ENCODE measurements at regions not wholly inside any gene's neighbourhood (a gene's known extent, or its start where the extent isn't known, plus 50 kb on each side); places are given as distances from the start of the nearest gene placed in this dataset.

DNA sequence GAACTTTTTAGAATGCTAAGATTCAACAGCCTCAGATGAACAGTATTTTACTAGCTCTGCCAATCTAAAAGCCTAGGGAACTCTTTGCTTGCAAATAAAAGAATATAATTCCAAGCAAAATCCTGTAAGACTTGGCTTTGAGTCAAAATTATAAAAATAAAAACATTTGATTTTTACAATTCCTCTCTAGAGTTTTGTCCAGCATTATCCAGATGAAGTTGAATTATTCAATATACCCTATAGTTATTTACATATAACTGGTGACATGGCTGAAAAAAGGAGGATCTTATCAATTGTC, 378.3 kb downstream of the ETS1 start:
- Histone ChIP-seq H3K9ac (ENCODE audit: low read length) (peak overlapping the region; percentile 17), H2BK12ac (ENCODE audit: low read length in 2 of 2) (peak overlapping the region; percentile 65 to 71), H3K23ac (ENCODE audit: low read length in 2 of 2) (no peak overlapping the region), H3K18ac (ENCODE audit: low read depth in 1 of 2, low read length in 2 of 2) (peak overlapping the region; percentile 72 to 91), H3K4me1 (ENCODE audit: control insufficient read depth, insufficient read depth, low read depth, low read length) (peaks cover 6% of the 10 kb centered on the region), H4K91ac (ENCODE audit: low read length) (no peak overlapping the region), H3K36me3 (ENCODE audit: control insufficient read depth in 1 of 2, insufficient read depth in 2 of 2, low read depth in 1 of 2, low read length in 2 of 2) (no peaks in the 10 kb centered on the region), H3K27ac (ENCODE audit: low read length, poor library complexity, severe bottlenecking) (peak overlapping the region; percentile 94), H3K4me2 (ENCODE audit: low read length, poor library complexity, severe bottlenecking) (no peak overlapping the region), H3K79me1 (replicated peaks; ENCODE audit: low read length, poor library complexity, severe bottlenecking) (no peaks in the 10 kb centered on the region), H3K14ac (ENCODE audit: low read length in 2 of 2) (no peak overlapping the region), H4K8ac (ENCODE audit: low read length) (no peak overlapping the region), H2AK5ac (ENCODE audit: low read length, severe bottlenecking) (peak overlapping the region; percentile 94), H2BK15ac (ENCODE audit: low read depth, poor library complexity, severe bottlenecking) (no peak overlapping the region), H3K9me3 (ENCODE audit: control insufficient read depth, low read length) (no peaks in the 10 kb centered on the region), H2BK5ac (ENCODE audit: low read depth, low read length, poor library complexity, severe bottlenecking) (peak overlapping the region; percentile 86), H2AFZ (ENCODE audit: low read depth, low read length) (no peak overlapping the region), H3K4ac (ENCODE audit: low read depth in 1 of 2, low read length in 2 of 2) (peak overlapping the region in 1 of 2 experiments; percentile 65), H2BK120ac (ENCODE audit: low read depth, low read length) (no peak overlapping the region), H3K27me3 (ENCODE audit: control insufficient read depth in 1 of 2, insufficient read depth in 1 of 2, low read length in 2 of 2) (no peaks in the 10 kb centered on the region), H3K4me3 (ENCODE audit: insufficient read depth in 1 of 2, low read depth in 1 of 2, low read length in 2 of 2) (peak overlapping the region in 1 of 2 experiments; percentile 47)
- DNase-seq = no peak

DNA sequence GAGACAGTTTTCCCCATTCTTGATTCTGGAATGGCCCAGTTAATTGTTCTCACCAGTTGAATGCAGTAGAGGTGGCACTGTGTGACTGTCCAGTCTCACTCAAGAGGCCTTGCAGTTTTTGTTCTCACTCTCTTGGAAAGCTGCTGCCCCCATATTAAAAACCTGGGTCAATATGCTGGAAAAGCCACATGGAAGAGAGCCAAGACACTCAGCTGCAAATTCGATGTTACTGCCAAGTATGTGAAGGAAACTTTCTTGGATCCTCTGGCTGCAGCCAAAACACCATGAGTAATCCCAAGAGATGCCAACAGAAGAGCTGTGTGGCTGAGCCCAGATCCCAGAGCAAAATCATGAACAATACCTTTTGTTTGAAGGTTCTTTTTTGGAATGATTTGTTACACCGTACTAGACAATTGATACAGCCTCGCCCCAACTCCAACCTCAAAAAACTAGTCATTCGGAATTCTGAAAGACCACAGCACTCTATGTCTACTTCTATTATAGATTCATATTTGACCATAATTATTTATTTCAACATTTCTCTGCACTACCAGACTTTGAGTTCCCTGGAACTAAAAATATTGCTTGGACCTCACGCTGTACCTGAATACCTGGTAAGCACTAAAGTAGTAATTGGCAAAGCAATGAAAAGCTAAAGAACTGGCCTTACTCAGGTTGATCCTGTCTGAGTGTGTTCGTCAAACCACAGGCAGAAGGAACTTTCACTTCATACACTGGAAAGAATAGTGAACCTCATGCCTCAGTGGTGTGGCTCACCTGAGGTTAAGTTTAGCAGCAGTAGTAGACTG, 378.8 kb downstream of the ETS1 start:
- Histone ChIP-seq H2AFZ (ENCODE audit: low read depth, low read length) (no peak overlapping the region), H4K91ac (ENCODE audit: low read length) (no peak overlapping the region), H3K14ac (ENCODE audit: low read length in 2 of 2) (no peak overlapping the region), H3K36me3 (ENCODE audit: control insufficient read depth in 1 of 2, insufficient read depth in 2 of 2, low read depth in 1 of 2, low read length in 2 of 2) (no peaks in the 10 kb centered on the region), H2AK5ac (ENCODE audit: low read length, severe bottlenecking) (peak overlapping the region; percentile 94), H3K4ac (ENCODE audit: low read depth in 1 of 2, low read length in 2 of 2) (peak overlapping the region; percentile 37 to 65), H3K4me3 (ENCODE audit: insufficient read depth in 1 of 2, low read depth in 1 of 2, low read length in 2 of 2) (peak overlapping the region in 1 of 2 experiments; percentile 47), H3K18ac (ENCODE audit: low read depth in 1 of 2, low read length in 2 of 2) (peak overlapping the region; percentile 72 to 91), H4K8ac (ENCODE audit: low read length) (no peak overlapping the region), H3K79me1 (replicated peaks; ENCODE audit: low read length, poor library complexity, severe bottlenecking) (no peaks in the 10 kb centered on the region), H2BK120ac (ENCODE audit: low read depth, low read length) (no peak overlapping the region), H3K9me3 (ENCODE audit: control insufficient read depth, low read length) (no peaks in the 10 kb centered on the region), H3K4me2 (ENCODE audit: low read length, poor library complexity, severe bottlenecking) (no peak overlapping the region), H3K23ac (ENCODE audit: low read length in 2 of 2) (no peak overlapping the region), H2BK15ac (ENCODE audit: low read depth, poor library complexity, severe bottlenecking) (no peak overlapping the region), H2BK5ac (ENCODE audit: low read depth, low read length, poor library complexity, severe bottlenecking) (peak overlapping the region; percentile 86), H3K27me3 (ENCODE audit: control insufficient read depth in 1 of 2, insufficient read depth in 1 of 2, low read length in 2 of 2) (no peaks in the 10 kb centered on the region), H2BK12ac (ENCODE audit: low read length in 2 of 2) (peak overlapping the region; percentile 65 to 71), H3K27ac (ENCODE audit: low read length, poor library complexity, severe bottlenecking) (peak overlapping the region; percentile 94), H3K9ac (ENCODE audit: low read length) (peak overlapping the region; percentile 61), H3K4me1 (ENCODE audit: control insufficient read depth, insufficient read depth, low read depth, low read length) (peaks cover 6% of the 10 kb centered on the region)
- WGBS = 68% methylated on average over 6 of the region's 6 CpGs
- DNase-seq = peak; percentile 69

DNA sequence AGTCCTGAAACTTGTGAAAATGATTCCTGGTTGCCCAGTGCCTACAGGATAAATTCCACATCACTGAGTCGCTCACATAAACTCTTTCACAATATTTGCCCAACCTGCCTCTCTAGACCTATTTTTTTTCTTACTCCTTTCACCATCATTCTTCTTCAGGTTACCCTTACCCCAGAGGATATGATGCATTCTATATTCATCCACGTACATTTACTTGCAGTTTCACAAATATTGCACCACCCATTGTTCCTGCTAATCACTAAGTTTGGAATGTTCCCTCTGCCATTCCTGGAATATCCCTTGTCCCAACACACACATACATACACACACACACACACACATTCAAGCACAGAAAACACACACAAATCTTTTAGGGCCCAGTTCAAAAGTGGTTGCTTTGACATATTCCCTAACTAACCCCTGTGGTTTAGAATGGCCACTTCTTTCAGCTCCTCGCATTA, 379.5 kb downstream of the ETS1 start:
- no peak overlapping the region for H3K23ac ChIP-seq (ENCODE audit: low read length in 2 of 2)
- peak overlapping the region; percentile 94 for H3K27ac ChIP-seq (ENCODE audit: low read length, poor library complexity, severe bottlenecking)
- H4K8ac ChIP-seq (ENCODE audit: low read length) = no peak overlapping the region
- no peak overlapping the region for H2AFZ ChIP-seq (ENCODE audit: low read depth, low read length)
- H3K4me3 ChIP-seq (ENCODE audit: insufficient read depth in 1 of 2, low read depth in 1 of 2, low read length in 2 of 2) = peak overlapping the region in 1 of 2 experiments; percentile 35
- no peak overlapping the region for H2BK120ac ChIP-seq (ENCODE audit: low read depth, low read length)
- no peak overlapping the region for H2BK15ac ChIP-seq (ENCODE audit: low read depth, poor library complexity, severe bottlenecking)
- peak overlapping the region; percentile 57 for H2AK5ac ChIP-seq (ENCODE audit: low read length, severe bottlenecking)
- H2BK12ac ChIP-seq (ENCODE audit: low read length in 2 of 2) = peak overlapping the region in 1 of 2 experiments; percentile 54
- peak overlapping the region; percentile 61 for H3K9ac ChIP-seq (ENCODE audit: low read length)
- peaks cover 6% of the 10 kb centered on the region for H3K4me1 ChIP-seq (ENCODE audit: control insufficient read depth, insufficient read depth, low read depth, low read length)
- no peak overlapping the region for H2BK5ac ChIP-seq (ENCODE audit: low read depth, low read length, poor library complexity, severe bottlenecking)
- no peaks in the 10 kb centered on the region for H3K9me3 ChIP-seq (ENCODE audit: control insufficient read depth, low read length)
- H3K27me3 ChIP-seq (ENCODE audit: control insufficient read depth in 1 of 2, insufficient read depth in 1 of 2, low read length in 2 of 2) = no peaks in the 10 kb centered on the region
- H3K4ac ChIP-seq (ENCODE audit: low read depth in 1 of 2, low read length in 2 of 2) = peak overlapping the region in 1 of 2 experiments; percentile 37
- peak; percentile 80 for DNase-seq
- H3K18ac ChIP-seq (ENCODE audit: low read depth in 1 of 2, low read length in 2 of 2) = peak overlapping the region in 1 of 2 experiments; percentile 48
- WGBS = 35% methylated on average over 3 of the region's 3 CpGs
- no peak overlapping the region for H4K91ac ChIP-seq (ENCODE audit: low read length)
- no peak overlapping the region for H3K14ac ChIP-seq (ENCODE audit: low read length in 2 of 2)
- no peaks in the 10 kb centered on the region for H3K36me3 ChIP-seq (ENCODE audit: control insufficient read depth in 1 of 2, insufficient read depth in 2 of 2, low read depth in 1 of 2, low read length in 2 of 2)
- no peak overlapping the region for H3K4me2 ChIP-seq (ENCODE audit: low read length, poor library complexity, severe bottlenecking)
- H3K79me1 ChIP-seq (replicated peaks; ENCODE audit: low read length, poor library complexity, severe bottlenecking) = no peaks in the 10 kb centered on the region

DNA sequence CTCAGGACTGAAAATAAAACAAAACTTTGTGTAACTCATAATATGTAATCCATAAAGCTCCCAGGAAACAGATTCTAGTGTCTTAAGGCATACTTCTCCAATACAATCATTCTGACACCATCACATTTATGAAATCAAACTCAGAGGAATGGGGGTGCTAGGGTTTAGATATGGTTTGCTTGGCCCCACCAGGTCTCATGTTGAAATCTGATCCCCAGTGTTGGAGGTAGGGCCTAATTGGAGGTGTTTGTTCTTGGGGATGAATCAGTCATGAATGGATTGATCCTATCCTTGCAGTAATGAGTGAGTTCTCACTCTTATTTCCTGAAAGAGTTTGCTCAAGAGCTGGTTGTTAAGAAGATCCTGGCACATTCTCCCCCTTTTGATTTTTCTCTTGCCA, 380.9 kb downstream of the ETS1 start:
- Histone ChIP-seq H3K9ac (ENCODE audit: low read length) (no peak overlapping the region), H3K23ac (ENCODE audit: low read length in 2 of 2) (no peak overlapping the region), H3K4me1 (ENCODE audit: control insufficient read depth, insufficient read depth, low read depth, low read length) (peaks cover 9% of the 10 kb centered on the region), H4K8ac (ENCODE audit: low read length) (no peak overlapping the region), H2AFZ (ENCODE audit: low read depth, low read length) (no peak overlapping the region), H3K14ac (ENCODE audit: low read length in 2 of 2) (no peak overlapping the region), H3K4me2 (ENCODE audit: low read length, poor library complexity, severe bottlenecking) (no peak overlapping the region), H4K91ac (ENCODE audit: low read length) (no peak overlapping the region), H3K4me3 (ENCODE audit: insufficient read depth in 1 of 2, low read depth in 1 of 2, low read length in 2 of 2) (no peak overlapping the region), H3K79me1 (replicated peaks; ENCODE audit: low read length, poor library complexity, severe bottlenecking) (no peaks in the 10 kb centered on the region), H3K36me3 (ENCODE audit: control insufficient read depth in 1 of 2, insufficient read depth in 2 of 2, low read depth in 1 of 2, low read length in 2 of 2) (no peaks in the 10 kb centered on the region), H3K9me3 (ENCODE audit: control insufficient read depth, low read length) (no peaks in the 10 kb centered on the region), H3K18ac (ENCODE audit: low read depth in 1 of 2, low read length in 2 of 2) (no peak overlapping the region), H2AK5ac (ENCODE audit: low read length, severe bottlenecking) (peak overlapping the region; percentile 42), H3K27me3 (ENCODE audit: control insufficient read depth in 1 of 2, insufficient read depth in 1 of 2, low read length in 2 of 2) (no peaks in the 10 kb centered on the region), H2BK15ac (ENCODE audit: low read depth, poor library complexity, severe bottlenecking) (no peak overlapping the region), H3K27ac (ENCODE audit: low read length, poor library complexity, severe bottlenecking) (peak overlapping the region; percentile 75), H2BK12ac (ENCODE audit: low read length in 2 of 2) (no peak overlapping the region), H3K4ac (ENCODE audit: low read depth in 1 of 2, low read length in 2 of 2) (no peak overlapping the region), H2BK5ac (ENCODE audit: low read depth, low read length, poor library complexity, severe bottlenecking) (no peak overlapping the region), H2BK120ac (ENCODE audit: low read depth, low read length) (no peak overlapping the region)
- no peak for DNase-seq

Data from mesenchymal stem cell (in vitro differentiated cells and primary cell).